Stimulated activated CD4-positive, alpha-beta T cell treated with anti-CD3 and anti-CD28 coated beads, Interleukin-2, amount 100 ng/mL, for 48 hours (primary cell): ENCODE measurements at regions not wholly inside any gene's neighbourhood (a gene's known extent, or its start where the extent isn't known, plus 50 kb on each side); places are given as distances from the start of the nearest gene placed in this dataset.

ENCODE experiments used
- DNase-seq, 2 donors: peaks; one replicate each; pipeline ENCODE4 v3.0.0-alpha.2; 2020

DNA sequence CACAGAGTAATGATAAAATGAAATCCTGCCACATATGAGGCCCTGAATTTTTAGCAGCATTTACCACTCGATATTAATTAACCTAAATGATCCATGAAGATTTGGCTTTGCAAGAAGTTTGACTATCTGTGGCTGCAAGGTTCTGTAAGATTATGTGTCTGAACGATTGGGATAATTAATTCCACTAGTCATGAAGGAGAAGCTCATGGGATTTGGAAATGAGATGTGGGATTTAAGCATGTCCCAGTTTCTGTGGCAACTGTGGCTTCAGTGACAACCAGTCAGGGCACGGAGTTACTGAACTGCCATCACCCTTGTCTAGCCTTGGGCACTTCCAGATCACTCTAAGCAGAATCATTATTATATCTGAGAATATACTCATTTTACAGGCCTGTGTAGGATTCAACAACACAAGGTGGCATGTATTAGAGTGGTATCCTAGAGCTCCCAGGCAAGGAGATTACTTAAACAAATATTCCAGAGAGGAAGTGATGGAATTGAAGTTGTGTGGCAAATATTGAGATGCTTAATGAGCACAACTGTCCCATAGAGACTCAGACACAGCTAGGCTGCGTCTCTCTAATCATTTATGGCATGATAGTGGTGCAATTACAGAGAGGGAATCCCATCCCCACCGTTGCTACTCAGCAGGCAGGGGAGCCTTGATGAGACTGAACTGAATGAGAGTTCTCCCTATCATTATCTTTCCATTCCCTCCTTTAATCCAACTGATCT is 205.0 kb upstream of the KRR1 start:
- no peak for DNase-seq

DNA sequence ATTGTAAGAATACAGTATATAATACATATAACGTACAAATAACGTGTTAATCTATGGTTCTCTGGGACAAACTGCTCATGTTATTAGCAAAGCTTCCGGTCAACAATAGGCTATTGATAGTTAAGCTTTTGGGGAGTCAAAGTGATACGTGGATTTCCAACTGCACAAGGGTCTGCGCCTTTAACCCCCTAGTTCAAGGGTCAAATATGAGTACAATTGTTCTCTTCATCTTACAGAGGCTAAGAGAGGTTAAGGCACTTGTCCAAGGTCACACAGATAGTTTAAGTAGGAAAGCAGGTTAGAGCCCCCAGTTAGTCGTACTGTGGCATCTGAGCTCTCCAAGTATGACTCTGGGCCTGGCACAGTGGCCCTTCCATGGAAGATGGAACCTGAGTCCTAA is 204.3 kb upstream of the KRR1 start:
- DNase-seq: no peak

DNA sequence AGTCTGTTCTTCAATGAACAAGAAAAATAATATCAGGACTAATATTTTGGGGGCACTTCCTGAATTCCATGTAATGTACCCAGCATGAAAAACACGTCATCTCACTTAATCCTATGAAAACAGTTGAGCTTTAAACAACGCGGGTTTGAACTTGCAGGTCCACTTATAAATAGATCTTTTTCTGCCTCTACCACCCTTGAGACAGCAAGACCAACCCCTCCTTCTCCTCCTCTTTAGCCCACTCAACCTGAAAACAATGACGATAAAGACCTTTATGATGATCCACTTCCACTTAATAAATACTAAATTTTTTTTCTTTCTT is 203.9 kb upstream of the KRR1 start:
- DNase-seq: no peak

DNA sequence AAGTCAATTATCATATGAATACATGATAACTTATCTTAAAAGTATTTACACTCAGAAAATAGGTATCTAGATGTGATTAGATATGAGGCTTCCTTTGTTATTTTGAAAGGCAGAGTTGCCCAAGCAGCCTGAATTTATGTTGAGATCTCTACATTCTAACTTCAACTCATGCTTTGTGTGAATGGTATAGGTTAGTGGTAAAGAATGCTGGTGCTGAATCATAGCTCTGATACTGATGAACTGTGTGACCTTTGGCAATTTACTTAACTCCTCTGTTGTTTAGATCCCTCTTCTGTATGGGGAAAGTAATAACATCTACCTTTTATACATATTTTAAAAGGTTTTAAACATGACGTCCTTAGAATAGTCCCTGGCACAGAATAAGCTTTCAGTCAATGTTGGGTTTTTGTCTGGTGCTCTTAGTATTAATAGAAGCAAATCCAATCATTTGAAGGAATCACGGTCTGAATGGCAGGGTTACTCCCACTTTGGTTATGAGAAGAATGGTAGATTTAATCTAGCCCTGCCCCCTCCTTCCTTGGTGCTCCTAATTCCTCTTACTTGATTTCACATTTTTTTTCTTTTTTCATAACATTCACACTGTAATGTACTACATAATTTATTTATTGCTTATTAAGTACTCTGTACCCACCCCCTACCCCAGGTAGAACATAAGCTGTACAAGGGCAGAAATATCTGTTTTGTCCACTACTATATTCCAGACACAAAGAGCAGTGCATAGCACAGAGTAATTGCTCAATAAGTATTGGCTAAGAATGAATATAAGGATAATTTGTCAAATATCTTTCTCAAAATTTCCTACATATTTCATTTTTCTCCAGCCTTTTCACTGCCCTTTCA is 203.3 kb upstream of the KRR1 start:
- no peak for DNase-seq

DNA sequence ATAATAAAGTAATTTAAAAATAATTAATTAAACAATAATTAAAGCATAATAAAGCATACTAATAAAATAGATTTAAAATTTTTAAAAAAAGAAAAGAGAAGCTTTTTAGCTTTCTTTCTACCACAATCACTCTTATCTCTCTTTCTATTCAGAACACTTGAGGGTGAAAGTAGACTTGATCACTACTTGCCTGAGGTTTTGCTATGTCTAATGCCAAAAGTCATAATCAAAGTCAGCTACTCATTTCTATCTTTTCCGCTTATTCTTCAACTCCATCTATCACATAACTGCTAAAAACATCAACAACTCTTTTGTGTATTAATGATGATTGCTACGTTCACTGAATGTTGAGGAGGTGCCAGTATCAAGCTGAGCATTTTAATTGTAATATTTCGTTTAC is 202.0 kb upstream of the KRR1 start:
- no peak for DNase-seq

DNA sequence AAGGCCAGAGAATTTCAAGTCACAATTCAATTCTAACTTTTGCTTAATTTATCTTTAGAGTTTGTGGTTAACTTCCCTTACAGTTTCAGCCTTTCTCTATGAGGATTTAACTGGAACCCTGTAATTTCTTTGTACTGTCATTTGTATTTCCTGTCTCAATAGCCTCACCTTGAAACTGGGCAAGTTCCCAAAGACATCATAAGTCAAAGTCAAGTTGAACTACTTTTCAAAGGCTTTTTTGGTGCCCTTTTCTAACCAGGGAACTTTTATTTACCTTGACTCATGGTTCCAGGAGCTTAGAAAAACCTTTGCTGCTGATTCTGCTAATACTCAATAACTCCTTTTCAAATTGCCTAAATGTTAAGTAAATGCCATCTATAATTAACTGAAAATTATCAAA is 200.8 kb upstream of the KRR1 start:
- no peak for DNase-seq

DNA sequence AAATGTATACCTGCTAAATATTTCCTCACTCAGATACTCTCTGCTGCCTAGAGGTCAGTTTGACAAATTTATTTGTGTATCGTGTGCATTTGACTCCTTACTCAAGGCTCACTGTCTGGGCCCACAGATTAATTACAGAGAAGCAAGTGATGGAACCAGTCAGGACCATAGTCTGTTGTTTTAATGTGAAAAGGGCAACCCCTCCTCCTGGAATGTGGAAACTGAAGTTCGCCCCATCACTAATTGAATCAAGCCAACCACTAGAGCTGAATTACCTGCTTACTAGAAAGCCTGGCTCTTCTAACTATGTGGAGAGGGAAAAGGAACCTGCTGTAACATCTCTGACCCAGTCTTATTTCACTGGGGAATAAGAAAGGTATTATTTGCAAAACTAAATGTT is 199.9 kb upstream of the KRR1 start:
- no peak for DNase-seq

DNA sequence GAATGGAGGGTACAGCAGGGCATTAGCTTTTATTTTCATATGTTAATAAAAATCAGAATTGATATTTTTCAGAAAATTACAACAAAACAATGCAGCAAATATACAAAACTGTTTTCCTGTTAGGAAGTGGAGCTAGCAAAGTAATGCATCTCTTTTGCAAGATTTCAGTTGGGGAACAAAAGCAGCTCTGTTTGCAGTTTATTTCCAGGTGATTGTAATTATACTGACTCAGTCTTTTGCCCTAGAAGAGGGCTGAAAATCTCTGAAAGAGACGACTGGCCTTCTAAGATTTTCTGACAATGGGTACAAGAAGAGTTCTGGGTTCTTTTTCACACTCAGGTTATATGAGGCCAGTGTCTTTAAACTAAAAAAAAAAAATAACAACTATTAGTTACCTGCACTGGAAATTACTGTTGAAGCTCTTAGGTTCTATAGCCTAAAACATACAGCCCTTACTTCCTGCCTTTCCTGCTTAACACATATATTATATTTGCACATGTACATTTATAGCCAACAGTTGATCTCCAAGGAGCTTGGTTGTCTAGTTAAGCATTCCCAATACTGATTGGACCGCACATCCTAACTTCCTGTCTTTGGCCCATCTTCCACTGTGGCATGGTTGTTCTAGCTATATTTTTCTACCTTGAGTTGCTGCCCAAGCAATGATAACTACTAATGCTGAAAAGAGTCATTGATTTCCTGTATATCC is 199.1 kb upstream of the KRR1 start:
- DNase-seq: no peak

DNA sequence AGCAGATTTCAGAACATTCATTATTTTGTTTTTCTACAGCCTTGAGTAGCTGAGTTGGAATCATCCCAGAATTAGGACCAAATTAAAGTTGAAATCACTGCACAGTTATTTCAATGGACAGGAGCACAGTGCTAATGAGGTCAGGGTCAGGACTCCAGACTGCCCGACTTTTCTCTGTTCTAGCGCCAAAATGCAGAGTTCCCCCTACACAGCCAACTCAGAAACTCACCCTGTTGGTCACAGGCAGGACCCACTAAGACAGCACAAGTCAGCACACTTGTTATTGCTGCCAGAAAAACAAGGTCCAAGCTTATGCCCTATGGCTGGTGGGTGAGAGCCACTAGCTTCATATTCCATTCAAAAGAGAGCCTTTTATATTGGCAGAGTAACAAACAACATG is 198.1 kb upstream of the KRR1 start:
- no peak for DNase-seq

DNA sequence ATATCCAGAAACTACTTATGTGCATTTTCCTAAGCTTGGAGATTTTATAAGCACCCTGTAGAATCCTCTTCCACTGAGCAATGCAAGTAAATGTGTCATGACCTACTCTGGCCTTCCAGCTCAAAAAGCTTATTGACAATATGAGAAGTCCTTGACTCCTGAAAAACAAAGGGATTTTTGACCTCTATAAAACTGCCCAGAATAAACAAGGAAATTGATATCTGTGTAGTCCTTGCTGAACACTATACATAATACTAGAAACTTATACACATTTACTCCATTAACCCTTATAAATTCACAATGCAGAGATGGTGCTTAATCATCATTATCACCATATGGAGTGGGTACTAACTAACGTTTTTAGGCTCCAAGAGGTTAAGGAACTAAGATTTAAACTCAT is 197.4 kb upstream of the KRR1 start:
- no peak for DNase-seq

DNA sequence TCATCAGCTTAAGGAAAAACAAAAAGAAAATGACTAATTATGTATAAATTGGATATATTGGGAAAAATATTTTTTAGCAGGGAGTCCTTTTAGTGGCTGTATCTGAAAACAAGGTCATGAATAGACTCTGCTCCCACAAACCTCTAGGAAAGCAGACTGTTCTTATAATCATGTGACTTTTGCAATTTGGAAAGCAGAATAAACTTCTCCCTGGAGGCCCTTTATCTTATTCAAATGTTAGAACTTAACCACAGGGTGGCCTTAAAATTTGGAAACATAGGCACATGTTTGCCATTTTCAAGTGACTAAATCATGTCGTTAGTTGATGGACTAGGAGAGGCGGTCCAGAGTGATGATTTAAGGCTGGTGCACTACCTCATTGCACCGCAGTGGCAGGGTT is 196.6 kb upstream of the KRR1 start:
- no peak for DNase-seq

DNA sequence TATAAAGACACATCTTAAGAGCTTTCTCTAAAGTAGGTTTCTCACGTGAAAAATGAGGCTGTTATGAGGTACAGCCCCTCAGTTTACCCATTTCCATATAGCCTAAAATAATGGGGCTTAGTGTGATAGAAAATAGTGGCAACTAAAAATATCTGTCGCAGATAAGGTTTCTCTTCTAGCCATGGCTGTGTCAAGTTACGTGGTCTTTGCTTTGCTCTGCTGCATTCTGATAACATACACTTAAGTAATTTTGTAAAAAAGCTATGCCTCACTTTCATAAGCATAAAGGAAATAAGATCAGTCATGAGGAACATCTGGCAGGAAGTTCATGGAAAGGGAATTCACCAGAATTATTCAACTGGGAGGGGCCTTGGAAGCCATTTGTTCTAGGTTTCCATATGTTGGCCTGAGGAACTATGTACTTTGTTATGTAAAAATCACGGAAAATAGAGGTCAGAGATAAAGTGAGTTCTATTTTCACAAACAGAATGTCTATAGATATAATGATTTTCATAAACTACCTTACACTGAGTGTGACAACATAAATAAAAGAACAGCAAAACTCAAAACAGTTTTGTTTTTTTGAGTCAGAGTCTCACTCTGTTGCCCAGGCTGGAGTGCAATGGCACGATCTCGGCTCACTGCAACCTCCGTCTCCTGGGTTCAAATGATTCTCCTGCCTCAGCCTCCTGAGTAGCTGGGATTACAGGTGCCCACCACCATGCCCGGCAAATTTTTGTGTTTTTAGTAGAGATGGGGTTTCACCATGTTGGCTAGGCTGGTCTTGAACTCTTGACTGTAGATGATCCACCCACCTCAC is 195.6 kb upstream of the KRR1 start:
- no peak for DNase-seq

DNA sequence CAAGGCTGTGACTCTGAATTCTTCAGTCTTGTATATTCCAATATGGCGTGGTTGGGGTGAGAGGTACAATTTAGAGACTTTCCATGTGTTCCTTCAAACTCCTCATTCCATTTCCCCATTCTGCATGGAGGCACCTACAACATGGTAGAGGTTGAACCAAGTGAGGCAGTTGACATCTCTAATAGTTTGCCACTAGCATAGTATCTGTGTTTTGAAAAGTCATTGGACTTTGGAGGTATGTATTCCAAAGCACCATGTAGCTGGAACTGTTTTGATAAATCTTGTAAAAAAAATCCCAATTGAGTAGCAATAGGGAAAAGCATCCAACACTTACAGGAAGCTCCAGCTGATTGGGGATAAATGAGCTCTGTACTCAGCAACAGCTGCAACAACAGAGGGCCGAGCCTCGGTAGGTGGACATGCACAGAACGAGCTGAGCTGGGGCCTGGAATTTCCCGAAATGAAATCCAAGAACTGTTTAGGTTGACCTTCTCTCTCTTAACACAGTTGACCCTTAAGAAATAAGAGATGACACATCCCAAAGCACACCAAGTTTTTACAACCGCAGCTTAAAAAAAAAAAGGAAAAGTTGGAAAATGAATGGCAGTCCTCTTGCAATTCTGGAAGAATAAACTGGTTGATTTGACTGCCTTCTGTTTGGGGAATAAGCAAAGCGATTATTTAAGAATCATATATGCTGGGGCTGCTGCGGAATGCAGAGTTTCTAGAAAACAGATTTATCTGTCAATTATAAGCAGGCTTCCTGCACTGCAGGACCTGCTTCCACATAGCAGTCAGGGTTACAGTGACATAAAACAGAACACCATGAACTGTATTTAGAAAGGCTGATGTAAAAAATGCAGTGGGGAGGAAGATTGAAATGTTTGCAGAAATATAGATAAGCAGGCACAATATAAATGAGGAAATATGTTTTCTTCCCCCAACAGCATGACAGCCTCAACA is 194.6 kb upstream of the KRR1 start:
- no peak for DNase-seq

DNA sequence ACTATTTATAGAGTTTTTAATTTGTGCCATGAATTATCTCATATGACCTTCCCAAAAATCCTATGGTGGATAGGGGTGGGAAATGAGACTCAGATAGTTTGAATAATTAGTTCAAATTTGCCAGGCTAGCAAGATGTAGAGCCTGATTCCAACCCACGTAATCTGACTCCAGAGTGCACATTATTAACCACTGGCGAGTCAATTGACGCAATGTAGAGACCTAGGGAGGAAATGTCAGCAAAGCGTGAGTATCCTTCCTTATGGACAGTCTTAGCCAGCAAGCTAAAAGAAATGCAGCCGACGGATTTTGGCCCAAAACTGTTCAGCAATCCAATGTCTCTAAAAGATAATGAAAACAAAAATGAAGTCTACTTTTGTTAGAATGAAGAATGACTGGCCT is 193.3 kb upstream of the KRR1 start:
- no peak for DNase-seq

DNA sequence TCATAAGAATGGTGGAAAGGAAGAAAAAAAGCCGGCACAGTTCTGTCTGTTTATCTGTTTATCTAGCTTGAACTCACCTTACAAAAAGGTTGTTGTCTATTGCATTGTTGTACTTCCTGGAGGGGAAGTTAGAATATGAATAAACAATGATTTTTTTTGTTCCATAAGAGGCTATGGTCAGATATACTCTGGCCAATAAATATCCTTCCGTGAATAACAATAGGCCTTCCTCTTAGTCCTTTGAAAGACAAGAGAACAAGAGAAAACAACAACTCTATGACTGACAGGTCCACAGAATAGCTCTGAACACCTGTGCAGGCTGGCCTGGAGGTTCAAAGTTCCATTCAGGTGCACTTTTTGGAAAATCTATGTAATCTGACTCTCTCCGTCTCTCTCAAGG is 192.8 kb upstream of the KRR1 start:
- no peak for DNase-seq

DNA sequence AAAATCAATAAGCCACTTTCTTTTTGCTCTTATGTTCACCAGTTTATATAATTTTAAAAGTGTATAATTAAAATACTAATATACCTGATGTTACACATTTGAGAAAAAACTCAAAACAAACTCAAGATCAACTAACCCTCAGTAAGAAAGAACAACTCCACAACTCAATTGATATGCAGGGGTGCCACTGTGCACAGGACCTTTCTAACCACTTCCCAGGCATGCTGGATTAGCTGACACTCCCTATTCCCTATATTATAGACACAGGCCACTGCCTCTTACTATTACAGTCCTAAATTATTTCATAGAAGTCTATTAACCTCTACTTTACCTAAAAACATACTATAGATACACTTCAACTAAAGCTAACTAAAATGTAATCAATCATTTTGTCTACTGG is 191.7 kb upstream of the KRR1 start:
- no peak for DNase-seq

DNA sequence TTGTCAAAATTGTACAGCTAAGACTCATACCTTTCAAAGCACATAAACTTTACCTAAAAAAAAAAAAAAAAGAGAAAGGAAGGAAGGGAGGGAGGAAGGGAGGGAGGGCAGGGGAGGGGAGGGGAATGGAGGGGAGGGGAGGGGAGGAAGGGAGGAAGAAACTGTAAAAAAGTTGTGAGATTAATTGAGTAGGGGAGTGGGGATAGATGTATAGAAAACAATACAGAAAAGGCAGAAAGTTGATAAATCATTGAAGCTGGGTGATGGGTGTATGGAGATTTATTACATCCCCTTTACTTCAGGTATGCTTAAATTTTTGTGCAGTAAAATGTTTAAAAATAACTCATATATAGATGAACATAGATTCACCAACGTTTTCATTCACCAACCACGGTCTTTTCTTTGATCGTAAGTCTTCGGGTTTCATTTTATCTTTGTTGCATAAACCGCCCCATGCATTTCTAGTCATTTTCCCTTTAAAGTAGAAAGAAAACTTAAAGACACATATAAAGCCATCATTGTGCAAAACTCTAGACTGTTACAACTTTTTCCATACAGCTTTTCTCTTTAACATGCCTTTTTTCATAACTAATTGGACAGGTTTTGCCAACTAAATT is 191.2 kb upstream of the KRR1 start:
- no peak for DNase-seq

DNA sequence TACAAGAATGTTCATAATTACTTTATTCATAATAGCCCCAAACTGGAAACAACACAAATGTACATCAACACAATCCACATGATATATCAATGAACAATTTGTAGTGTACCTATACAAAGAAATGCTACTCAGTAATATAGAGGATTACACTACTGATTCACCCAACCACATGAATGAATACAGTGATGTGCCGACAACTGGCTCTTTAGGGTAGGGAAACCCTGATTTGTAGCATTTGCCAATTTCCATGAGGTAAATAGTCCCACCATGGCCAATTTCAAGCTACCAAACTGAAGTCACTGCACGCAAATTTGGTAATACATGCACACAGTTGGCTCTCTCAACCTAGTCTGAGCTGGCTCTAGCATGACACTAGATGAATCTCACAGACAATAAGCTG is 190.4 kb upstream of the KRR1 start:
- no peak for DNase-seq

DNA sequence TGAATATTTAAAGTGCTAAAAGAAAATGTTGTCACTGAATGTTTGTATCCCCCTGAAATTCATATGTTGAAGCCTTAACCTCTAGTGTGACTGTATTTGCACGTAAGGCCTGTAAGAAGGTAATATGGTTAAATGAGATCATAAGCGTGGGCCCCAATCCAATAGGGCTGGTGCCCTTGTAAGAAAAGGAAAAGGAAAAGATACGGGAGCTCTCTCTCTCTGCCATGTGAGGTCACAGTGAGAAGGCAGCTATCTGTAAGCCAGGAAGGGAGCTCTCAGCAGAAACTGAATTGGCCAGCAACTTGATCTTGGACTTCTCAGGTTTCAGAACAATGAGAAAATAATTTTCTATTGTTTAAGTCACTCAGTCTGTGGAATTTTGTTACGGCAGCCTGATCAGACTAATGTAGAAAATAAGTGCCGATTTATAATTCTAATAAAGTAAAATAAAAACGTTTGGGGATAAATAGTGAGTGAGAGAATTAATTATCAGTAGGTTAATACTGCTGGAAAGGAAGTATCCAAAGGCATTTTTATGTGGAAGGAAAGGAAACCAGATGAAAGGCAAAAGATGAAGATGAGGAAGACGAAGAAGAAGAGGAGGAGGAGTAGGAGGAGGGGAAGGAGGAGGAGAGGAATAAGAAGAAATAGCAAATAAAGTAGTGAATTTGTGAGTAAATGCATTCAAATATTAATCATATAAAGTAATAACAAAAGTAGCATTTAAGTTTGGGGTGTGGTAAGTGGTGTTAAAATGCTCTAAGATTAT is 188.5 kb upstream of the KRR1 start:
- DNase-seq: no peak

DNA sequence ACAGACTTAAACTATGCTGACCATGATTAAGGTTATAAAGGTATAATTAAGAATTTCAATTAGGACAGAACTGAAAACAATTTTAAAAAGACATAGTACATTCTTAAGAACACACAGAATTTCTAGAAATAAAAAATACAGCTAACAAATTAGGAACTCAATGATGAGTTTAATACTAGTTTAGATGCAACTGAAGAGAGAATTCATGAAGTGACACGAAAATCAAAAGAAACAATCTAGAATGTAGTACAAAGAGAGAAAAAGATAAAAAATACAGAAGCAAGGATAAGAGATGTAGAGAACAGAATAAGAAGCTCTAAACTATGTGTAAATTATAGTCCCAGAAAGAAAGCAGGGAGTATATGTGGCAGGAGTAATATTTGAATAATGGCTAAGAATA is 187.8 kb upstream of the KRR1 start:
- DNase-seq: no peak

DNA sequence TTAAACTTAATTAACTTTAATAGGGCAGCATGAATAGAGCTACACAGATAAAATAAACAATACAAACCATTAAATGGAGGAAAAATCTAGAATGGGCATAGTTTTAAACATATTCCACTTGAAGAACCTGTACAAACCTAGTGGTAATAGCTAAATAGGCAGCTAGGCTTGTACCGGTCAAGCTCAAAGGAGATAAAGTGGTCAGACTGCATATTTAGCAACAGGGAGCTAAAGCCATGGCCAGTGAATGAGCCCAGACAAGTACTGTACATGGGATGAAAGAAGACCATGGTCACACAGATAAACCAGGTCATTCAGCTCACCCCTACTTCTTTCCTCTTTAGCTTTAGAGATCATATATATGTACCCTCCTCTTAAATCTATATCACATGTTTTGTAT is 186.6 kb upstream of the KRR1 start:
- no peak for DNase-seq
